Activated CD4-positive, alpha-beta T cell treated with anti-CD3 and anti-CD28 coated beads, Interleukin-2, amount 50 U/mL, for 48 hours (primary cell): ENCODE measurements at regions not wholly inside any gene's neighbourhood (a gene's known extent, or its start where the extent isn't known, plus 50 kb on each side); places are given as distances from the start of the nearest gene placed in this dataset.

ENCODE experiments used
- DNase-seq, 2 experiments: peaks; one replicate each; pipeline ENCODE4 v3.0.0-alpha.2; 2020

- no peak for DNase-seq
Observed at GRCh38 chr3:81936817-81937216, 175.4 kb upstream of the GBE1 start.

GRCh38 chr3:81932681-81933080 lies 171.2 kb upstream of the GBE1 start:
- no peak for DNase-seq

GRCh38 chr3:81931265-81932251 lies 170.1 kb upstream of the GBE1 start:
- DNase-seq: no peak

GRCh38 chr3:81929697-81930096 lies 168.3 kb upstream of the GBE1 start:
- no peak for DNase-seq

GRCh38 chr3:81927811-81928210 lies 166.4 kb upstream of the GBE1 start:
- no peak for DNase-seq

GRCh38 chr3:81925385-81925784 lies 163.9 kb upstream of the GBE1 start:
- no peak for DNase-seq

- DNase-seq: no peak
Observed at GRCh38 chr3:81923038-81923437, 161.6 kb upstream of the GBE1 start.

- no peak for DNase-seq
Observed at GRCh38 chr3:81922404-81922803, 161.0 kb upstream of the GBE1 start.

GRCh38 chr3:81920816-81921215 lies 159.4 kb upstream of the GBE1 start:
- no peak for DNase-seq

GRCh38 chr3:81916890-81917289 lies 155.4 kb upstream of the GBE1 start:
- no peak for DNase-seq

- DNase-seq: no peak
Observed at GRCh38 chr3:81913886-81914663, 152.6 kb upstream of the GBE1 start.

GRCh38 chr3:81911221-81911620 lies 149.8 kb upstream of the GBE1 start:
- no peak for DNase-seq

- DNase-seq: peak in 1 of 2 experiments; percentile 6
Observed at GRCh38 chr3:81910244-81910852, 148.9 kb upstream of the GBE1 start.

- DNase-seq: no peak
Observed at GRCh38 chr3:81909796-81910195, 148.4 kb upstream of the GBE1 start.

- no peak for DNase-seq
Observed at GRCh38 chr3:81908561-81908960, 147.1 kb upstream of the GBE1 start.

GRCh38 chr3:81898336-81898735 lies 136.9 kb upstream of the GBE1 start:
- DNase-seq: no peak

- no peak for DNase-seq
Observed at GRCh38 chr3:81894598-81894997, 133.2 kb upstream of the GBE1 start.

- DNase-seq: no peak
Observed at GRCh38 chr3:81891055-81891895, 129.8 kb upstream of the GBE1 start.

- DNase-seq: no peak
Observed at GRCh38 chr3:81888914-81889557, 127.6 kb upstream of the GBE1 start.

- no peak for DNase-seq
Observed at GRCh38 chr3:81887448-81887847, 126.0 kb upstream of the GBE1 start.

- DNase-seq: no peak
Observed at GRCh38 chr3:81886081-81886480, 124.6 kb upstream of the GBE1 start.

- DNase-seq: no peak
Observed at GRCh38 chr3:81884791-81885190, 123.3 kb upstream of the GBE1 start.
